HG03135 (cell line): ENCODE measurements at regions not wholly inside any gene's neighbourhood (a gene's known extent, or its start where the extent isn't known, plus 50 kb on each side); places are given as distances from the start of the nearest gene placed in this dataset.
A peak's percentile ranks its signal among the peaks of the same experiment; 100 is the strongest.

Experiments
- ATAC-seq: cut with Tn5 transposase; IDR thresholded peaks from one replicate; pipeline ENCODE4 v1.9.1; 2021; ENCODE audit warnings: mild to moderate bottlenecking, moderate library complexity; ENCODE audit not compliant: unreplicated experiment

GRCh38 chr6:14063756-14064155, 53.8 kb upstream of the CD83 start:
- no peak for ATAC-seq

- ATAC-seq = no peak
These were observed 52.2 kb upstream of the CD83 start for GRCh38 chr6:14065350-14065749.

GRCh38 chr6:14066782-14067406, 50.7 kb upstream of the CD83 start:
- ATAC-seq = peak; percentile 63

GRCh38 chr6:14067656-14068055, 49.9 kb upstream of the CD83 start:
- no peak for ATAC-seq
